ENCODE measurements at regions not wholly inside any gene's neighbourhood (a gene's known extent, or its start where the extent isn't known, plus 50 kb on each side); places are given as distances from the start of the nearest gene placed in this dataset.

GRCh38 chr2:104487366-104487765, 366.5 kb upstream of the POU3F3 start:
- TF ChIP-seq CTCF (conservative IDR thresholded peaks at IDR 0.05 in 1 of 2, IDR thresholded peaks at IDR 0.05 in 1 of 2; ENCODE audit: low read depth in 1 of 2, low read length in 2 of 2) (no peak), EZH2 (IDR thresholded peaks at IDR 0.05; ENCODE audit: low read length, missing control alignments) (no peak)

All from fibroblast of lung (primary cell).